GM12892 (cell line): ENCODE measurements at regions not wholly inside any gene's neighbourhood (a gene's known extent, or its start where the extent isn't known, plus 50 kb on each side); places are given as distances from the start of the nearest gene placed in this dataset.
A peak's percentile ranks its signal among the peaks of the same experiment; 100 is the strongest.
"Not testable (repeated sequence)": the region's sequence is repeated elsewhere in the genome, so short reads cannot be mapped to it uniquely, and the experiment has no call there.

Source experiments
- DNase-seq: peaks from one replicate; pipeline ENCODE4 v3.0.0; 2011; ENCODE audit not compliant: insufficient read length
- FAIRE-seq: peaks from 2 replicates; lab custom pipeline; 2011; peaks lifted over from hg19 to GRCh38; lab: Jason Lieb, UNC
- POLR2A ChIP-seq: IDR thresholded peaks from 2 replicates; pipeline ENCODE4 v1.6.1; 2011; ENCODE audit warnings: low read depth, low read length, control low read depth
- POLR2AphosphoS5 ChIP-seq: IDR thresholded peaks from 2 replicates; pipeline ENCODE4 v1.6.1; 2011; ENCODE audit warnings: low read depth, low read length, control low read depth
- TAF1 ChIP-seq: IDR thresholded peaks from 2 replicates; pipeline ENCODE4 v1.6.1; 2011; ENCODE audit warnings: low read depth, mild to moderate bottlenecking, control low read depth, low read length, borderline replicate concordance

GRCh38 chr4:190118519-190118918, 54.2 kb downstream of the DBET start:
- DNase-seq, FAIRE-seq: not testable (repeated sequence)

DNA sequence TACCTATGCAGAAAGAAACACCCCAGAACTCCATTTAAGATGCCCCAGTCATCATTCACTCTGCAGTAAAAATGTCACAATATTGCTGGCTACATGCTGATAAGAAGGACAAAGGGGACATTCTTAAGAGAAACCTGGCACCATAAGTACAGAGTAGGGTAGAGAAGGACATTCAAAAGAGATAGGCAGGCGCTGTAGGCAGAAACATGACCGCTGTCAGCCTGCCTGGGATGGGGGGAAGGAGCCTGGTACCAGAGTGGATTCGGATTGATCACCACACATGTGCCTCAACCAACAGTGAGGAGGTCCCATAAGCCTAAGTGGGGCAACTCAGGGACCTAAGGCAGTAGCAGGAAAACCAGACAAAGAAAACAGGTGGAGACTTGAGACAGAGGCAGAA, 54.1 kb upstream of the DUX4 start:
- FAIRE-seq, DNase-seq: not testable (repeated sequence)

DNA sequence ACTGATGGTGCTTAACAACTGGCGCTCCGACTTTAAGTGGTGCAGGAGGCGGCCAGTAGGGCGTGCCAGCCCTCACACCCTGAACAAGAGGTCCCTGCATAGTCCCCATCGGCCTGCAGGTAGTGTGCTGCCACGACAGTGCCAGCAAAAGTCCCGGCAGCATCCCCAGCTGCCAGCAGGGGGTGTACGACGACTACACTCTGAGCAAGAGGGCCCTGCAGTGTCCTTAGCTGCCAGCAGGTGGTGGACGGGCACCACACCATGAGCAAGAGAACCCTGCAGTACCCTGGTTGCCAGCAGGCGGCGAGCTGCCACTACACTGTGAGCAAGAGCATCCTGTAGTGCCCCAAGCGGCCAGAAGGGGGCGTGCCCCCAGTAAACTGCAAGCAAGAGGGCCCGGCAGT, 53.5 kb upstream of the DUX4 start:
- DNase-seq, FAIRE-seq: not testable (repeated sequence)

- not testable (repeated sequence) for DNase-seq, FAIRE-seq
Observed at GRCh38 chr4:190120537-190121001, 53.0 kb upstream of the DUX4 start.

DNA sequence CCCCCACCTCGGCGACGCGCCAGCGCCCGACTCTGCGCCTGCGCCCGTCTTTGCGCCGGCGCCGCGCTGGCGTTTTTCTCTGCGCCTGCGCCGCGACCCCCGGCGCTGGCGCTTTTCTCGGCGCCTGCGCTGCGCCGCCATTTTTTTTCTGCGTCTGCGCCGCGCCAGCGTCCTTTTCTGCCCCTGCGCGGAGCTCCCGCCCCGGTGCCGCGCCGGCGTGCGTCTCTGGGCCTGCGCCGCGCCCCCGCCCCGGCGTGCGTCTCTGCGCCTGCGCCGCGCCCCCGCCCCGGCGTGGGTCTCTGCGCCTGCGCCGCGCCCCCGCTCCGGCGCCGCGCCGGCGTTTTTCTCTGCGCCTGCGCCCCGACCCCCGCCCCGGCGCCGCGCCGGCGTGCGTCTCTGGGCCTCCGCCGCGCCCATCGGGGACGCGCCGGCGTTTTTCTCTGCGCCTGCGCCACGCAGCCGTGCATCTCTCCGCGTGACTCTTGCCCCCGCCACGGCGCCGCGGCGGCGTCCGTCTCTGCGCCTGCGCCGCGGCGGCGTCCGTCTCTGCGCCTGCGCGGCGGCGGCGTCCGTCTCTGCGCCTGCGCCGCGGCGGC, 52.4 kb upstream of the DUX4 start:
- not testable (repeated sequence) for DNase-seq, FAIRE-seq

DNA sequence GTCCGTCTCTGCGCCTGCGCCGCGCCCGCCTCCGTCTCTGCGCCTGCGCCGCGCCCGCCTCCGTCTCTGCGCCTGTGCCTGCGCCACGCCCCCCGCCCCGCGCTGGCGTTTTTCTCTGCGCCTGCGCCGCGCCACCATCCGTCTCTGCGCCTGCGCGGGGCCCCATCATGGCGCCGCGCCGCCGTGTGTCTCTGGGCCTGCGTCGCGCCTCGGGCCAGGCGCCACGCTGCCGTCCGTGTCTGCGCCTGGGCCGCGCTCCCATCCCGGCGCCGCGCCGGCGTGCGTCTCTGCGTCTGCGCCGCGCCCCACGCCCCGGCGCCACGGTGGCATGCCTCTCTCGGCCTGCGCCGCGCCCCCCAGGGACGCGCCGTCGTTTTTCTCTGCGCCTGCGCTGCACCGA, 51.8 kb upstream of the DUX4 start:
- DNase-seq (no peak), FAIRE-seq (no peak)
- no peak for TF ChIP-seq POLR2AphosphoS5
- TF ChIP-seq TAF1 = no peak
- TF ChIP-seq POLR2A = no peak

GRCh38 chr4:190122161-190123142, 51.1 kb upstream of the DUX4 start:
- peak; percentile 99 for FAIRE-seq
- DNase-seq = not testable (repeated sequence)
